SJCRH30 (cell line): ENCODE measurements at regions not wholly inside any gene's neighbourhood (a gene's known extent, or its start where the extent isn't known, plus 50 kb on each side); places are given as distances from the start of the nearest gene placed in this dataset.

Source experiments
- DNase-seq, 2 experiments: peaks; one replicate each; pipeline ENCODE4 v3.0.0-alpha.2; 2015 to 2020
- H3K27ac ChIP-seq: fragments of 250-450 bp; sonication (Bioruptor Pico); 2 replicates; pipeline ENCODE4 v1.5.1; 2020; ENCODE audit warnings: mild to moderate bottlenecking, moderate library complexity
- H3K27me3 ChIP-seq: fragments of 250-450 bp; sonication (Bioruptor Pico); 2 replicates; pipeline ENCODE4 v1.5.1; 2020; ENCODE audit warnings: mild to moderate bottlenecking, moderate library complexity
- H3K36me3 ChIP-seq: fragments of 250-450 bp; sonication (Bioruptor Pico); 2 replicates; pipeline ENCODE4 v1.5.1; 2020; ENCODE audit warnings: mild to moderate bottlenecking, moderate library complexity
- H3K4me1 ChIP-seq: fragments of 250-450 bp; sonication (Bioruptor Pico); 2 replicates; pipeline ENCODE4 v1.5.1; 2020; ENCODE audit warnings: mild to moderate bottlenecking, moderate library complexity
- H3K4me3 ChIP-seq: fragments of 250-450 bp; sonication (Bioruptor Pico); 2 replicates; pipeline ENCODE4 v1.5.1; 2020; ENCODE audit warnings: mild to moderate bottlenecking, moderate library complexity
- H3K9me3 ChIP-seq: fragments of 250-450 bp; sonication (Bioruptor Pico); replicated peaks from 2 replicates; pipeline ENCODE4 v1.5.1; 2020; ENCODE audit warnings: mild to moderate bottlenecking, moderate library complexity

- Histone ChIP-seq H3K4me1 (no peaks in the 10 kb centered on the region), H3K4me3 (no peak overlapping the region), H3K36me3 (no peaks in the 10 kb centered on the region), H3K27ac (no peak overlapping the region), H3K9me3 (no peaks in the 10 kb centered on the region), H3K27me3 (no peaks in the 10 kb centered on the region)
- no peak for DNase-seq
Observed at GRCh38 chr9:11417782-11418181, 805.0 kb upstream of the PTPRD start.

- no peak for DNase-seq
- no peaks in the 10 kb centered on the region for H3K27me3 ChIP-seq
- H3K9me3 ChIP-seq = no peaks in the 10 kb centered on the region
- no peaks in the 10 kb centered on the region for H3K36me3 ChIP-seq
- no peaks in the 10 kb centered on the region for H3K4me1 ChIP-seq
- H3K4me3 ChIP-seq = no peak overlapping the region
- no peak overlapping the region for H3K27ac ChIP-seq
Observed at GRCh38 chr9:11431490-11431889, 818.7 kb upstream of the PTPRD start.

GRCh38 chr9:11432361-11432760 lies 819.6 kb upstream of the PTPRD start:
- Histone ChIP-seq H3K4me3 (no peak overlapping the region), H3K9me3 (no peaks in the 10 kb centered on the region), H3K27ac (no peak overlapping the region), H3K27me3 (no peaks in the 10 kb centered on the region), H3K36me3 (no peaks in the 10 kb centered on the region), H3K4me1 (no peaks in the 10 kb centered on the region)
- DNase-seq = no peak

GRCh38 chr9:11443631-11444030 lies 830.8 kb upstream of the PTPRD start:
- Histone ChIP-seq H3K27ac (no peak overlapping the region), H3K4me1 (no peaks in the 10 kb centered on the region), H3K27me3 (no peaks in the 10 kb centered on the region; the same call in 1 of the 2 replicates), H3K9me3 (no peaks in the 10 kb centered on the region), H3K36me3 (no peaks in the 10 kb centered on the region), H3K4me3 (no peak overlapping the region)
- no peak for DNase-seq

- no peaks in the 10 kb centered on the region for H3K4me1 ChIP-seq
- DNase-seq = no peak
- no peaks in the 10 kb centered on the region for H3K27me3 ChIP-seq
- no peak overlapping the region for H3K27ac ChIP-seq
- no peak overlapping the region for H3K4me3 ChIP-seq
- H3K9me3 ChIP-seq = no peaks in the 10 kb centered on the region
- no peaks in the 10 kb centered on the region for H3K36me3 ChIP-seq
Observed at GRCh38 chr9:11457825-11458790, 845.3 kb upstream of the PTPRD start.

GRCh38 chr9:11469745-11470144 lies 856.9 kb upstream of the PTPRD start:
- Histone ChIP-seq H3K4me1 (no peaks in the 10 kb centered on the region), H3K36me3 (no peaks in the 10 kb centered on the region), H3K9me3 (no peaks in the 10 kb centered on the region; the same call in 1 of the 2 replicates), H3K4me3 (no peak overlapping the region), H3K27me3 (no peaks in the 10 kb centered on the region), H3K27ac (no peak overlapping the region)
- no peak for DNase-seq

GRCh38 chr9:11471321-11471720 lies 858.5 kb upstream of the PTPRD start:
- no peaks in the 10 kb centered on the region for H3K27me3 ChIP-seq
- DNase-seq = no peak
- no peaks in the 10 kb centered on the region for H3K4me1 ChIP-seq

GRCh38 chr9:11500780-11501179 lies 888.0 kb upstream of the PTPRD start:
- Histone ChIP-seq H3K4me3 (no peak overlapping the region), H3K9me3 (no peaks in the 10 kb centered on the region), H3K4me1 (no peaks in the 10 kb centered on the region), H3K36me3 (no peaks in the 10 kb centered on the region), H3K27me3 (no peaks in the 10 kb centered on the region), H3K27ac (no peak overlapping the region)
- no peak for DNase-seq

More at GRCh38 chr9:11471321-11471720, 858.5 kb upstream of the PTPRD start:
- Histone ChIP-seq H3K9me3 (no peaks in the 10 kb centered on the region; the same call in 1 of the 2 replicates), H3K27ac (no peak overlapping the region), H3K36me3 (no peaks in the 10 kb centered on the region), H3K4me3 (no peak overlapping the region)

GRCh38 chr9:11506980-11507379 lies 894.2 kb upstream of the PTPRD start:
- Histone ChIP-seq H3K27ac (no peak overlapping the region), H3K4me3 (no peak overlapping the region), H3K36me3 (no peaks in the 10 kb centered on the region), H3K27me3 (no peaks in the 10 kb centered on the region), H3K9me3 (no peaks in the 10 kb centered on the region), H3K4me1 (no peaks in the 10 kb centered on the region)
- no peak for DNase-seq

GRCh38 chr9:11537566-11537965 lies 924.8 kb upstream of the PTPRD start:
- DNase-seq = no peak
- Histone ChIP-seq H3K9me3 (no peaks in the 10 kb centered on the region), H3K4me3 (no peak overlapping the region), H3K27me3 (no peaks in the 10 kb centered on the region), H3K27ac (no peak overlapping the region), H3K36me3 (no peaks in the 10 kb centered on the region), H3K4me1 (no peaks in the 10 kb centered on the region)

GRCh38 chr9:11542781-11543180 lies 930.0 kb upstream of the PTPRD start:
- Histone ChIP-seq H3K27me3 (no peaks in the 10 kb centered on the region), H3K36me3 (no peaks in the 10 kb centered on the region), H3K4me3 (no peak overlapping the region), H3K4me1 (no peaks in the 10 kb centered on the region), H3K27ac (no peak overlapping the region), H3K9me3 (no peaks in the 10 kb centered on the region)
- DNase-seq = no peak

- Histone ChIP-seq H3K27ac (no peak overlapping the region), H3K27me3 (no peaks in the 10 kb centered on the region), H3K4me1 (no peaks in the 10 kb centered on the region), H3K36me3 (no peaks in the 10 kb centered on the region), H3K9me3 (no peaks in the 10 kb centered on the region), H3K4me3 (no peak overlapping the region)
- no peak for DNase-seq
Observed at GRCh38 chr9:11546231-11546630, 933.4 kb upstream of the PTPRD start.

- no peaks in the 10 kb centered on the region for H3K27me3 ChIP-seq
- H3K27ac ChIP-seq = no peak overlapping the region
- H3K9me3 ChIP-seq = no peaks in the 10 kb centered on the region
- no peak overlapping the region for H3K4me3 ChIP-seq
- no peaks in the 10 kb centered on the region for H3K36me3 ChIP-seq
- no peak for DNase-seq
- H3K4me1 ChIP-seq = no peaks in the 10 kb centered on the region
Observed at GRCh38 chr9:11549311-11549794, 936.6 kb upstream of the PTPRD start.

GRCh38 chr9:11551106-11551505 lies 938.3 kb upstream of the PTPRD start:
- H3K9me3 ChIP-seq = no peaks in the 10 kb centered on the region
- H3K27me3 ChIP-seq = no peaks in the 10 kb centered on the region
- no peak overlapping the region for H3K27ac ChIP-seq
- H3K36me3 ChIP-seq = no peaks in the 10 kb centered on the region
- H3K4me1 ChIP-seq = no peaks in the 10 kb centered on the region
- DNase-seq = peak in 1 of 2 experiments; percentile 9
- no peak overlapping the region for H3K4me3 ChIP-seq

GRCh38 chr9:11558043-11558442 lies 945.2 kb upstream of the PTPRD start:
- DNase-seq = no peak
- no peaks in the 10 kb centered on the region for H3K36me3 ChIP-seq
- H3K9me3 ChIP-seq = no peaks in the 10 kb centered on the region
- no peaks in the 10 kb centered on the region for H3K4me1 ChIP-seq
- H3K4me3 ChIP-seq = no peak overlapping the region
- H3K27ac ChIP-seq = no peak overlapping the region
- no peaks in the 10 kb centered on the region for H3K27me3 ChIP-seq
